ENCODE measurements at regions not wholly inside any gene's neighbourhood (a gene's known extent, or its start where the extent isn't known, plus 50 kb on each side); places are given as distances from the start of the nearest gene placed in this dataset.

- no peak for TF ChIP-seq CTCF (IDR thresholded peaks at IDR 0.05)
- no peak for TF ChIP-seq EP300 (IDR thresholded peaks at IDR 0.05)
- TF ChIP-seq POLR2AphosphoS5 (IDR thresholded peaks at IDR 0.05): no peak
Measured at GRCh38 chr9:134537951-134538641, 103.5 kb upstream of the COL5A1 start.
